ENCODE measurements at regions not wholly inside any gene's neighbourhood (a gene's known extent, or its start where the extent isn't known, plus 50 kb on each side); places are given as distances from the start of the nearest gene placed in this dataset.

- TF ChIP-seq TAF7 (optimal IDR thresholded peaks at IDR 0.05; ENCODE audit: borderline replicate concordance, low read depth, low read length) (no peak), EZH2 (IDR thresholded peaks at IDR 0.05; ENCODE audit: low read depth, low read length, severe bottlenecking) (no peak), FOSL1 (IDR thresholded peaks at IDR 0.05; ENCODE audit: insufficient read depth, low read depth, low read length) (no peak)
These were observed 56.2 kb upstream of the PALM2AKAP2 start (continued) for GRCh38 chr9:109723781-109724180.
